H9 (cell line): ENCODE measurements at regions not wholly inside any gene's neighbourhood (a gene's known extent, or its start where the extent isn't known, plus 50 kb on each side); places are given as distances from the start of the nearest gene placed in this dataset.

ENCODE experiments used
- DNase-seq: peaks from one replicate; pipeline ENCODE4 v3.0.0-alpha.2; 2017
- H2AFZ ChIP-seq: one replicate; pipeline ENCODE4 v1.6.1; 2013; ENCODE audit warnings: mild to moderate bottlenecking, low read length, control low read depth, moderate library complexity
- H2AK5ac ChIP-seq: 2 replicates; pipeline ENCODE4 v1.6.1; 2013; ENCODE audit warnings: low read length, control low read depth, mixed read lengths; ENCODE audit not compliant: insufficient read length
- H2BK120ac ChIP-seq: one replicate; pipeline ENCODE4 v1.6.1; 2013; ENCODE audit warnings: low read depth, mild to moderate bottlenecking, low read length, control low read depth, inconsistent platforms; ENCODE audit not compliant: poor library complexity, severe bottlenecking
- H2BK12ac ChIP-seq: 2 replicates; pipeline ENCODE4 v1.6.1; 2013; ENCODE audit warnings: low read length, control low read depth, mixed read lengths, low read depth; ENCODE audit not compliant: insufficient read length
- H2BK15ac ChIP-seq: 2 replicates; pipeline ENCODE4 v1.6.1; 2013; ENCODE audit warnings: low read depth, low read length, control low read depth
- H2BK20ac ChIP-seq: one replicate; pipeline ENCODE4 v1.6.1; 2013; ENCODE audit warnings: low read depth, mild to moderate bottlenecking, low read length, control low read depth, inconsistent platforms; ENCODE audit not compliant: poor library complexity, severe bottlenecking
- H2BK5ac ChIP-seq: 2 replicates; pipeline ENCODE4 v1.6.1; 2013; ENCODE audit warnings: low read length, control low read depth, mixed read lengths; ENCODE audit not compliant: insufficient read length
- H3K14ac ChIP-seq: 2 replicates; pipeline ENCODE4 v1.6.1; 2013; ENCODE audit warnings: low read length, control low read depth; ENCODE audit not compliant: insufficient read depth
- H3K18ac ChIP-seq: 2 replicates; pipeline ENCODE4 v1.6.1; 2013; ENCODE audit warnings: low read depth, mild to moderate bottlenecking, mixed read lengths, low read length, control low read depth; ENCODE audit not compliant: insufficient read length
- H3K23ac ChIP-seq: 2 replicates; pipeline ENCODE4 v1.6.1; 2013; ENCODE audit warnings: low read length, control low read depth, mixed read lengths, low read depth; ENCODE audit not compliant: insufficient read length
- H3K23me2 ChIP-seq: 2 replicates; pipeline ENCODE4 v1.6.1; 2013; ENCODE audit warnings: low read depth, mild to moderate bottlenecking, mixed read lengths, low read length, control low read depth; ENCODE audit not compliant: insufficient read length, poor library complexity, severe bottlenecking
- H3K27ac ChIP-seq: 2 replicates; pipeline ENCODE4 v1.5.1; 2013; ENCODE audit warnings: low read length, control low read depth, mixed read lengths, low read depth; ENCODE audit not compliant: insufficient read length
- H3K27me3 ChIP-seq: 2 replicates; pipeline ENCODE4 v1.6.1; 2013; ENCODE audit warnings: low read length, control low read depth, inconsistent platforms; ENCODE audit not compliant: insufficient read depth
- H3K4ac ChIP-seq: 2 replicates; pipeline ENCODE4 v1.6.1; 2013; ENCODE audit warnings: low read depth, mild to moderate bottlenecking, control low read depth, inconsistent platforms, low read length, moderate library complexity
- H3K4me1 ChIP-seq: 2 replicates; pipeline ENCODE4 v1.6.1; 2013; ENCODE audit warnings: low read length, control low read depth, inconsistent platforms; ENCODE audit not compliant: insufficient read depth
- H3K4me2 ChIP-seq: 2 replicates; pipeline ENCODE4 v1.6.1; 2013; ENCODE audit warnings: low read length, control low read depth, mixed read lengths; ENCODE audit not compliant: insufficient read length, insufficient read depth
- H3K56ac ChIP-seq: 2 replicates; pipeline ENCODE4 v1.6.1; 2013; ENCODE audit warnings: low read depth, mild to moderate bottlenecking, mixed read lengths, low read length, control low read depth; ENCODE audit not compliant: insufficient read length
- H3K79me1 ChIP-seq: 2 replicates; pipeline ENCODE4 v1.6.1; 2013; ENCODE audit warnings: low read depth, mild to moderate bottlenecking, moderate library complexity, low read length, control low read depth, inconsistent platforms; ENCODE audit not compliant: insufficient read depth, poor library complexity, severe bottlenecking
- H3K79me2 ChIP-seq: 2 replicates; pipeline ENCODE4 v1.6.1; 2013; ENCODE audit warnings: low read length, control low read depth, inconsistent platforms; ENCODE audit not compliant: insufficient read depth
- H3K9ac ChIP-seq: 2 replicates; pipeline ENCODE4 v1.6.1; 2013; ENCODE audit warnings: low read length, control low read depth, mixed read lengths; ENCODE audit not compliant: insufficient read length; ENCODE audit errors: extremely low read depth
- H3K9me3 ChIP-seq: one replicate; pipeline ENCODE4 v1.6.1; 2013; ENCODE audit warnings: low read depth, low read length, inconsistent platforms; ENCODE audit not compliant: control insufficient read depth
- H3T11ph ChIP-seq: one replicate; pipeline ENCODE4 v1.6.1; 2013; ENCODE audit warnings: mild to moderate bottlenecking, low read length, control low read depth, inconsistent platforms
- H4K20me1 ChIP-seq: one replicate; pipeline ENCODE4 v1.6.1; 2013; ENCODE audit not compliant: control insufficient read depth, insufficient read length, insufficient read depth
- H4K5ac ChIP-seq: 2 replicates; pipeline ENCODE4 v1.6.1; 2013; ENCODE audit warnings: low read depth, mild to moderate bottlenecking, mixed read lengths, low read length, control low read depth; ENCODE audit not compliant: insufficient read length
- H4K8ac ChIP-seq: replicated peaks from 2 replicates; pipeline ENCODE4 v1.6.1; 2013; ENCODE audit warnings: low read length, control low read depth, mixed read lengths, low read depth; ENCODE audit not compliant: insufficient read length
- H4K91ac ChIP-seq: 2 replicates; pipeline ENCODE4 v1.6.1; 2013; ENCODE audit warnings: low read depth, mild to moderate bottlenecking, moderate library complexity, mixed read lengths, low read length, control low read depth; ENCODE audit not compliant: insufficient read length
- H3K27ac Mint-ChIP-seq, 3 experiments: 2 replicates in 2 of 3; 3 replicates in 1 of 3; pipeline ENCODE4 v1.8.0; 2020 to 2021; ENCODE audit warnings: mixed read lengths in 3 of 3, mild to moderate bottlenecking in 1 of 3, moderate library complexity in 1 of 3
- H3K27me3 Mint-ChIP-seq: 2 replicates; pipeline ENCODE4 v1.8.0; 2021; ENCODE audit warnings: low read depth, mild to moderate bottlenecking, moderate library complexity, mixed read lengths
- H3K36me3 Mint-ChIP-seq, 3 experiments: 2 replicates in 2 of 3; 3 replicates in 1 of 3; pipeline ENCODE4 v1.8.0; 2020 to 2021; ENCODE audit warnings: low read depth in 3 of 3, mixed read lengths in 3 of 3; ENCODE audit not compliant: insufficient read depth in 1 of 3
- H3K4me1 Mint-ChIP-seq, 2 experiments: 2 replicates each; pipeline ENCODE4 v1.8.0; 2020; ENCODE audit warnings: mixed read lengths in 2 of 2
- H3K4me3 Mint-ChIP-seq, 2 experiments: 2 replicates in 1 of 2; 3 replicates in 1 of 2; pipeline ENCODE4 v1.8.0; 2020 to 2021; ENCODE audit warnings: mild to moderate bottlenecking in 2 of 2, mixed read lengths in 2 of 2, moderate library complexity in 1 of 2
- H3K9me3 Mint-ChIP-seq, 2 experiments: 2 replicates in 1 of 2; 3 replicates in 1 of 2; pipeline ENCODE4 v1.8.0; 2020; ENCODE audit warnings: mild to moderate bottlenecking in 2 of 2, mixed read lengths in 2 of 2, moderate library complexity in 1 of 2
- WGBS: extraction: QIAGEN DNeasy Blood & Tissue Kit; methylation state at CpG from one replicate; pipeline ENCODE4 v1.1.7; 2013; ENCODE audit warnings: missing lambda C conversion rate, low lambda C conversion rate, mixed read lengths; ENCODE audit not compliant: insufficient read length; ENCODE audit errors: extremely low coverage; 5-methylcytosine and 5-hydroxymethylcytosine counted together
- TF ChIP-seq, protein P1 (sequence below): fragments of 200-600 bp; sonication (generic); conservative IDR thresholded peaks from 3 replicates; pipeline ENCODE4 v1.8.0; 2021; ENCODE audit warnings: antibody characterized with exemption, mild to moderate bottlenecking

- H3K18ac ChIP-seq = no peak overlapping the region
- no peak overlapping the region for H2BK20ac ChIP-seq
- Mint-ChIP-seq H3K36me3 (no peaks in the 10 kb centered on the region; a peak in 1 of 7 replicates), H3K9me3 (no peaks in the 10 kb centered on the region; a peak in 2 of 5 replicates), H3K27me3 (no peaks in the 10 kb centered on the region; the same call in 1 of the 2 replicates), H3K4me3 (no peak overlapping the region), H3K4me1 (peaks cover 7 to 9% of the 10 kb centered on the region in 2 experiments), H3K27ac (no peak overlapping the region)
- no peak overlapping the region for H3K4ac ChIP-seq
- no peak overlapping the region for H2AK5ac ChIP-seq
- no CpG with 5 or more reads among the region's 3 CpGs for WGBS
- H4K5ac ChIP-seq = no peak overlapping the region
- no peak overlapping the region for H2BK5ac ChIP-seq
- H4K8ac ChIP-seq = no peak overlapping the region
- H2BK15ac ChIP-seq = no peak overlapping the region
- H4K91ac ChIP-seq = no peak overlapping the region
- H2BK120ac ChIP-seq = no peak overlapping the region
- no peak overlapping the region for H3K23ac ChIP-seq
- H3K9me3 ChIP-seq = no peaks in the 10 kb centered on the region
- H4K20me1 ChIP-seq = no peaks in the 10 kb centered on the region
- TF ChIP-seq, protein P1, sequence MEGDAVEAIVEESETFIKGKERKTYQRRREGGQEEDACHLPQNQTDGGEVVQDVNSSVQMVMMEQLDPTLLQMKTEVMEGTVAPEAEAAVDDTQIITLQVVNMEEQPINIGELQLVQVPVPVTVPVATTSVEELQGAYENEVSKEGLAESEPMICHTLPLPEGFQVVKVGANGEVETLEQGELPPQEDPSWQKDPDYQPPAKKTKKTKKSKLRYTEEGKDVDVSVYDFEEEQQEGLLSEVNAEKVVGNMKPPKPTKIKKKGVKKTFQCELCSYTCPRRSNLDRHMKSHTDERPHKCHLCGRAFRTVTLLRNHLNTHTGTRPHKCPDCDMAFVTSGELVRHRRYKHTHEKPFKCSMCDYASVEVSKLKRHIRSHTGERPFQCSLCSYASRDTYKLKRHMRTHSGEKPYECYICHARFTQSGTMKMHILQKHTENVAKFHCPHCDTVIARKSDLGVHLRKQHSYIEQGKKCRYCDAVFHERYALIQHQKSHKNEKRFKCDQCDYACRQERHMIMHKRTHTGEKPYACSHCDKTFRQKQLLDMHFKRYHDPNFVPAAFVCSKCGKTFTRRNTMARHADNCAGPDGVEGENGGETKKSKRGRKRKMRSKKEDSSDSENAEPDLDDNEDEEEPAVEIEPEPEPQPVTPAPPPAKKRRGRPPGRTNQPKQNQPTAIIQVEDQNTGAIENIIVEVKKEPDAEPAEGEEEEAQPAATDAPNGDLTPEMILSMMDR = no peak
- H3K14ac ChIP-seq = no peak overlapping the region
- H3K79me2 ChIP-seq = no peaks in the 10 kb centered on the region
- H3K9ac ChIP-seq = no peak overlapping the region
- H3T11ph ChIP-seq = no peak overlapping the region
- no peak overlapping the region for H2BK12ac ChIP-seq
- H3K79me1 ChIP-seq = no peaks in the 10 kb centered on the region
- peak overlapping the region; percentile 18 for H2AFZ ChIP-seq
- H3K23me2 ChIP-seq = no peaks in the 10 kb centered on the region
- H3K4me1 ChIP-seq = no peaks in the 10 kb centered on the region
- H3K56ac ChIP-seq = no peak overlapping the region
- no peaks in the 10 kb centered on the region for H3K27me3 ChIP-seq
- H3K4me2 ChIP-seq = no peak overlapping the region
- DNase-seq = peak; percentile 61
- H3K27ac ChIP-seq = no peak overlapping the region
These were observed 83.0 kb upstream of the SOX11 start for GRCh38 chr2:5609201-5609600.
